ENCODE measurements at regions not wholly inside any gene's neighbourhood (a gene's known extent, or its start where the extent isn't known, plus 50 kb on each side); places are given as distances from the start of the nearest gene placed in this dataset.
A peak's percentile ranks its signal among the peaks of the same experiment; 100 is the strongest.

DNA sequence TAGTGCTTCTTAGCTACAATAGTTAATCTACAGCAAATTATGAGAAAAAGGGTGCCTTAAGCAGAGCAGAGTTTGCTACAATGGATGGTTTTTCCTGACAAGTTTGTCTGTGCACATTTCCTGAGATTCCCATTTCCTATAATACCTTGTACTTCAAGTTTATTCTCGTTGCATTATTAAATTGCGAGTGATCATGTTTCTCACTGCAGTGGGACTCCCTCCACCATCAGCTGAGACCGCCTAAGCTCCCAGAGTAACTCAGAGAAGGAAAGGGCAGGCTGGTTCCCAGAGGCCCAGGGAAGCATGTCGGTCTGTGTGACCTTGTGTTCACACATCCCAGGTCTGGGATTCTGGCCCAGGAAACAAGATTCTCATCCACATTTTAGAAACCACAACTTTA, 162.1 kb downstream of the ARL4C start (continued):
- TF ChIP-seq, protein P1, sequence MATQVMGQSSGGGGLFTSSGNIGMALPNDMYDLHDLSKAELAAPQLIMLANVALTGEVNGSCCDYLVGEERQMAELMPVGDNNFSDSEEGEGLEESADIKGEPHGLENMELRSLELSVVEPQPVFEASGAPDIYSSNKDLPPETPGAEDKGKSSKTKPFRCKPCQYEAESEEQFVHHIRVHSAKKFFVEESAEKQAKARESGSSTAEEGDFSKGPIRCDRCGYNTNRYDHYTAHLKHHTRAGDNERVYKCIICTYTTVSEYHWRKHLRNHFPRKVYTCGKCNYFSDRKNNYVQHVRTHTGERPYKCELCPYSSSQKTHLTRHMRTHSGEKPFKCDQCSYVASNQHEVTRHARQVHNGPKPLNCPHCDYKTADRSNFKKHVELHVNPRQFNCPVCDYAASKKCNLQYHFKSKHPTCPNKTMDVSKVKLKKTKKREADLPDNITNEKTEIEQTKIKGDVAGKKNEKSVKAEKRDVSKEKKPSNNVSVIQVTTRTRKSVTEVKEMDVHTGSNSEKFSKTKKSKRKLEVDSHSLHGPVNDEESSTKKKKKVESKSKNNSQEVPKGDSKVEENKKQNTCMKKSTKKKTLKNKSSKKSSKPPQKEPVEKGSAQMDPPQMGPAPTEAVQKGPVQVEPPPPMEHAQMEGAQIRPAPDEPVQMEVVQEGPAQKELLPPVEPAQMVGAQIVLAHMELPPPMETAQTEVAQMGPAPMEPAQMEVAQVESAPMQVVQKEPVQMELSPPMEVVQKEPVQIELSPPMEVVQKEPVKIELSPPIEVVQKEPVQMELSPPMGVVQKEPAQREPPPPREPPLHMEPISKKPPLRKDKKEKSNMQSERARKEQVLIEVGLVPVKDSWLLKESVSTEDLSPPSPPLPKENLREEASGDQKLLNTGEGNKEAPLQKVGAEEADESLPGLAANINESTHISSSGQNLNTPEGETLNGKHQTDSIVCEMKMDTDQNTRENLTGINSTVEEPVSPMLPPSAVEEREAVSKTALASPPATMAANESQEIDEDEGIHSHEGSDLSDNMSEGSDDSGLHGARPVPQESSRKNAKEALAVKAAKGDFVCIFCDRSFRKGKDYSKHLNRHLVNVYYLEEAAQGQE (IDR thresholded peaks at IDR 0.05; ENCODE audit: unreplicated experiment), result no peak
- TF ChIP-seq STAT1 (IDR thresholded peaks at IDR 0.05; ENCODE audit: unreplicated experiment) (no peak), NANOG (IDR thresholded peaks at IDR 0.05; ENCODE audit: borderline replicate concordance) (no peak), EZH2 (IDR thresholded peaks at IDR 0.05; ENCODE audit: low read depth, unreplicated experiment) (no peak), POLR2AphosphoS5 (IDR thresholded peaks at IDR 0.05; ENCODE audit: low read depth) (no peak)
- TF ChIP-seq, protein P2, sequence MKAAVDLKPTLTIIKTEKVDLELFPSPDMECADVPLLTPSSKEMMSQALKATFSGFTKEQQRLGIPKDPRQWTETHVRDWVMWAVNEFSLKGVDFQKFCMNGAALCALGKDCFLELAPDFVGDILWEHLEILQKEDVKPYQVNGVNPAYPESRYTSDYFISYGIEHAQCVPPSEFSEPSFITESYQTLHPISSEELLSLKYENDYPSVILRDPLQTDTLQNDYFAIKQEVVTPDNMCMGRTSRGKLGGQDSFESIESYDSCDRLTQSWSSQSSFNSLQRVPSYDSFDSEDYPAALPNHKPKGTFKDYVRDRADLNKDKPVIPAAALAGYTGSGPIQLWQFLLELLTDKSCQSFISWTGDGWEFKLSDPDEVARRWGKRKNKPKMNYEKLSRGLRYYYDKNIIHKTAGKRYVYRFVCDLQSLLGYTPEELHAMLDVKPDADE (IDR thresholded peaks at IDR 0.05), result no peak

DNA sequence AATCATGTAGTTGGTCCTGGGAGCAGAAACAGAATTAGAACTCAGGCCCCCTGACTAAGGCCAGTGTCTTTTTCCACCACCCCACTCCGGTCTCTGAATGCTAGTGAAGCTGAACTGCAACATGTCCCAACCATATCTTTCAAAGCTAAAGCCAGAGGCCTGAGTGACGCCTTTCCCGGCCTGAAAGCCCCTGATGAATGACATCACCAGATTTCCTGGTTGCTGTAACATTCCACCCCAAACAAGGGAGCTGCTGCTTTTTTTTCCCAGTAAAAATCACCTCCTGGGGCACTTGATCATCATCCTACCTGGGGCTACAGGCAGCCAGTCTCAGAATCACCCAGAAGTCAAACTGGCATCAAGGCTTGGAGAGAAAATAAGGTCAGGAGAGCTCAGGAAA, 162.7 kb downstream of the ARL4C start:
- Mint-ChIP-seq H3K27ac (no peak overlapping the region), H3K4me3 (no peak overlapping the region), H3K9me3 (no peaks in the 10 kb centered on the region), H3K36me3 (ENCODE audit: low read depth) (no peaks in the 10 kb centered on the region), H3K4me1 (peaks cover 15% of the 10 kb centered on the region), H3K27me3 (ENCODE audit: insufficient read depth, low read depth, poor library complexity) (peaks cover 6% of the 10 kb centered on the region)
- H3K36me3 ChIP-seq (ENCODE audit: insufficient read depth), result no peaks in the 10 kb centered on the region
- DNase-seq (ENCODE audit: low spot score) (peak; percentile 29), ATAC-seq (peak; percentile 36)
- H3K4me3 ChIP-seq, result no peak overlapping the region
- no peaks in the 10 kb centered on the region; the same call in 1 of the 2 replicates for H3K9me2 ChIP-seq (ENCODE audit: insufficient read depth)
- H3K79me2 ChIP-seq (replicated peaks; ENCODE audit: insufficient read depth), result no peaks in the 10 kb centered on the region
- no peaks in the 10 kb centered on the region for H4K20me1 ChIP-seq (replicated peaks; ENCODE audit: insufficient read depth)
- TF ChIP-seq JUNB (IDR thresholded peaks at IDR 0.05; ENCODE audit: unreplicated experiment), result no peak
- H3K27ac ChIP-seq (ENCODE audit: low read depth), result no peak overlapping the region
- H3K27me3 ChIP-seq (ENCODE audit: insufficient read depth), result no peaks in the 10 kb centered on the region
- H3F3A ChIP-seq (replicated peaks; ENCODE audit: low read depth), result no peaks in the 10 kb centered on the region
- no peak overlapping the region for H3K4me2 ChIP-seq
- no peak overlapping the region for H2AFZ ChIP-seq
- no peaks in the 10 kb centered on the region for H3K4me1 ChIP-seq (ENCODE audit: insufficient read depth)

DNA sequence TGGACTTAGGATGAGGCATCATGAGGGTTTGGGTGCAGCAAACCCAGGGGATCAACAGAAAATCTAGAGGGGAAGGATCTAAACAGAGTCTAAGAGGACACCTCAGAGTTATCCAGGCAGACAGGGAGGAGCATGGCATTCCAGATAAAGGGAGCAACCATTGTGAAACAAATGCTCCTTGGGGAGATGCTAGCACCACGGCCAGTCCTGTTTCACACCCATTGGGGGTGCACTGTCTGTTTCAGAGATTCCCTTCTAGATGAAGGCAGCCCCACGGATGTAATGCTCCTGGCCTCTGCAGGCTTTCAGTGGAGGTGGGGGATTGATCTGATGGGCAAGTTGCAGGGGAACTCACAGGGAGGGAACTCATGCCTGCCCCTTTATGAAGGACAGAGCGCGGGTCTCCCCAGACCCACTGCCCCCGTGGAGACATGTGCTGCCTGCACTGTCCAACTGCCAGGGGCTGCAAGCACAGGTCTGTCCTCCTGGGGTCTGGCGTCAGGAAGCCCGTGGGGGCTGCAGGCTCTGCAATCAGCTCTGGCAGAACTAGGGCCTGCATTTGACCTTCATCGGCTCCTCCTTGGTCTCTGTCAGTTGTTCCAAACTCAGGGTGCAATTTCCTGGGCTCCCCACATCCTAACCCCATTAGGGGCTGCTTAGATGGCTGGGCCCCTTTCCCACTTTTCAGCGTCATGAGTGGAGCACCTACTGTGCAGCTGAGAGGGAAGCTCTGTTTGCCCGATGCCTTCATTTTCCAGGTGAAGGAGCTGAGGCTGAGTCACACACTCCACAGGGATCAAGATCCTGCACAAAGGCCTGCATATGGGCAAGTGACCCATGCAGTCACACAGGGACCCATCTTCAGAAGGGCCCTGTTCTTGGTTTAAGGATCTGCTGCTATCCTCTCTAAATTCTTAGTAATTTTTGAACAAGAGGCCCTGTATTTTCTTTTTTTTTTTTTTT, 163.4 kb downstream of the ARL4C start:
- Histone ChIP-seq H3K9me2 (ENCODE audit: insufficient read depth) (no peaks in the 10 kb centered on the region; the same call in 1 of the 2 replicates), H4K20me1 (replicated peaks; ENCODE audit: insufficient read depth) (no peaks in the 10 kb centered on the region), H3K27ac (ENCODE audit: low read depth) (no peak overlapping the region), H3F3A (replicated peaks; ENCODE audit: low read depth) (no peaks in the 10 kb centered on the region), H3K79me2 (replicated peaks; ENCODE audit: insufficient read depth) (no peaks in the 10 kb centered on the region), H3K36me3 (ENCODE audit: insufficient read depth) (no peaks in the 10 kb centered on the region), H3K27me3 (ENCODE audit: insufficient read depth) (no peaks in the 10 kb centered on the region), H2AFZ (peak overlapping the region; percentile 63; the same call in 1 of the 2 replicates), H3K4me2 (no peak overlapping the region), H3K4me3 (no peak overlapping the region), H3K4me1 (ENCODE audit: insufficient read depth) (no peaks in the 10 kb centered on the region)
- no peak overlapping the region for H3K27ac Mint-ChIP-seq
- no peak overlapping the region; the same call in 2 of the 3 replicates for H3K4me3 Mint-ChIP-seq
- H3K36me3 Mint-ChIP-seq (ENCODE audit: low read depth), result no peaks in the 10 kb centered on the region
- H3K9me3 Mint-ChIP-seq, result no peaks in the 10 kb centered on the region
- H3K4me1 Mint-ChIP-seq, result peaks cover 15% of the 10 kb centered on the region
- peaks cover 6% of the 10 kb centered on the region for H3K27me3 Mint-ChIP-seq (ENCODE audit: insufficient read depth, low read depth, poor library complexity)
- DNase-seq (ENCODE audit: low spot score) (no peak), ATAC-seq (peak; percentile 37)
- TF ChIP-seq, protein P1 (IDR thresholded peaks at IDR 0.05; ENCODE audit: unreplicated experiment), result no peak
- TF ChIP-seq EZH2phosphoT487 (IDR thresholded peaks at IDR 0.05; ENCODE audit: unreplicated experiment) (no peak), ZNF331 (CRISPR knock-in tag; IDR thresholded peaks at IDR 0.05; ENCODE audit: low read depth) (no peak), POLR2AphosphoS5 (IDR thresholded peaks at IDR 0.05; ENCODE audit: low read depth) (no peak)
- TF ChIP-seq, protein P3, sequence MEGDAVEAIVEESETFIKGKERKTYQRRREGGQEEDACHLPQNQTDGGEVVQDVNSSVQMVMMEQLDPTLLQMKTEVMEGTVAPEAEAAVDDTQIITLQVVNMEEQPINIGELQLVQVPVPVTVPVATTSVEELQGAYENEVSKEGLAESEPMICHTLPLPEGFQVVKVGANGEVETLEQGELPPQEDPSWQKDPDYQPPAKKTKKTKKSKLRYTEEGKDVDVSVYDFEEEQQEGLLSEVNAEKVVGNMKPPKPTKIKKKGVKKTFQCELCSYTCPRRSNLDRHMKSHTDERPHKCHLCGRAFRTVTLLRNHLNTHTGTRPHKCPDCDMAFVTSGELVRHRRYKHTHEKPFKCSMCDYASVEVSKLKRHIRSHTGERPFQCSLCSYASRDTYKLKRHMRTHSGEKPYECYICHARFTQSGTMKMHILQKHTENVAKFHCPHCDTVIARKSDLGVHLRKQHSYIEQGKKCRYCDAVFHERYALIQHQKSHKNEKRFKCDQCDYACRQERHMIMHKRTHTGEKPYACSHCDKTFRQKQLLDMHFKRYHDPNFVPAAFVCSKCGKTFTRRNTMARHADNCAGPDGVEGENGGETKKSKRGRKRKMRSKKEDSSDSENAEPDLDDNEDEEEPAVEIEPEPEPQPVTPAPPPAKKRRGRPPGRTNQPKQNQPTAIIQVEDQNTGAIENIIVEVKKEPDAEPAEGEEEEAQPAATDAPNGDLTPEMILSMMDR (conservative IDR thresholded peaks at IDR 0.05; ENCODE audit: low read depth in 2 of 2), result no peak
